HCT116 (cell line): ENCODE measurements at regions not wholly inside any gene's neighbourhood (a gene's known extent, or its start where the extent isn't known, plus 50 kb on each side); places are given as distances from the start of the nearest gene placed in this dataset.
"Not testable (repeated sequence)": the region's sequence is repeated elsewhere in the genome, so short reads cannot be mapped to it uniquely, and the experiment has no call there.

Source experiments
- ATAC-seq: fragments of 200-7000 bp; cut with Tn5 transposase; 2 replicates; pipeline ENCODE4 v1.9.1; 2020; ENCODE audit warnings: mild to moderate bottlenecking, moderate library complexity
- BruUV-seq: library from RNA; stranded (reverse); fragments of 400-500 nt; replicated peaks from 2 replicates; lab custom pipeline; 2021; lab: Mats Ljungman, UMichigan
- CTCF ChIA-PET: fragments of 300-600 bp; sonication (Branson Sonifier 250); formaldehyde crosslinking; loops from one replicate; lab custom pipeline; 2021; ENCODE audit warnings: antibody characterized with exemption; lab: Charles Lee
- POLR2A ChIA-PET: fragments of 300-600, 350-600 bp; sonication (Branson Sonifier 250); formaldehyde crosslinking; loops from one replicate; lab custom pipeline; 2021; ENCODE audit warnings: antibody characterized with exemption; lab: Charles Lee
- RAD21 ChIA-PET, 2 experiments: fragments of 300-600 bp; sonication (Branson Sonifier 250); formaldehyde crosslinking; loops; one replicate each; lab custom pipeline; 2023; ENCODE audit warnings: low total read pairs in 2 of 2; ENCODE audit not compliant: uncharacterized antibody in 2 of 2, unreplicated experiment in 2 of 2, low non-redundant PET in 1 of 2; lab: Charles Lee
- DNase-seq: peaks from one replicate; pipeline ENCODE4 v3.0.0-alpha.2; 2010; ENCODE audit warnings: low read depth, low spot score
- H2AFZ ChIP-seq: fragments of 200-600 bp; shearing (Covaris generic), sonication (generic); 2 replicates; pipeline ENCODE4 v1.6.1; 2017; ENCODE audit warnings: low read depth, mixed run types, mixed read lengths, antibody characterized with exemption, low read length; ENCODE audit not compliant: poor library complexity, severe bottlenecking
- H3K27ac ChIP-seq: 2 replicates; pipeline ENCODE4 v1.5.1; 2012; ENCODE audit warnings: low read depth, low read length
- H3K27me3 ChIP-seq: fragments of 200-600 bp; sonication (generic); 2 replicates; pipeline ENCODE4 v1.6.1; 2016; ENCODE audit warnings: mixed run types, low read length, mixed read lengths; ENCODE audit not compliant: insufficient read depth
- H3K36me3 ChIP-seq, 2 experiments: fragments of 200-500 bp in 1 of 2; fragments of 200-600 bp in 1 of 2; sonication (Bioruptor generic) in 1 of 2; sonication (generic) in 1 of 2; 2 replicates each; pipeline versions ENCODE4 v1.5.1 to v1.6.1; 2014 to 2016; ENCODE audit warnings: low read length in 2 of 2, inconsistent platforms in 1 of 2, mixed read lengths in 1 of 2, mixed run types in 1 of 2; ENCODE audit not compliant: insufficient read depth in 2 of 2, control insufficient read depth in 1 of 2
- H3K4me1 ChIP-seq, 2 experiments: fragments of 200-600 bp in 1 of 2; sonication (generic) in 1 of 2; 2 replicates each; pipeline versions ENCODE4 v1.5.1 to v1.6.1; 2012 to 2017; ENCODE audit warnings: low read length in 2 of 2, inconsistent platforms in 1 of 2, mild to moderate bottlenecking in 1 of 2, mixed read lengths in 1 of 2, mixed run types in 1 of 2, moderate library complexity in 1 of 2; ENCODE audit not compliant: insufficient read depth in 2 of 2, control insufficient read depth in 1 of 2
- H3K4me2 ChIP-seq: fragments of 200-600 bp; sonication (generic); 2 replicates; pipeline ENCODE4 v1.6.1; 2017; ENCODE audit warnings: mixed run types, low read length, mixed read lengths
- H3K4me3 ChIP-seq, 2 experiments: fragments of 200-600 bp in 1 of 2; sonication (generic) in 1 of 2; replicated peaks in 1 of 2; 2 replicates each; pipeline ENCODE4 v1.5.1; 2011 to 2016; ENCODE audit warnings: low read length in 2 of 2, control low read depth in 1 of 2, low read depth in 1 of 2, mild to moderate bottlenecking in 1 of 2, mixed read lengths in 1 of 2, mixed run types in 1 of 2
- H3K79me2 ChIP-seq: fragments of 200-600 bp; sonication (generic); 2 replicates; pipeline ENCODE4 v1.6.1; 2017; ENCODE audit warnings: mild to moderate bottlenecking, mixed run types, low read length, moderate library complexity, mixed read lengths; ENCODE audit not compliant: insufficient read depth
- H3K9ac ChIP-seq: fragments of 200-600 bp; sonication (generic); 2 replicates; pipeline ENCODE4 v1.6.1; 2016; ENCODE audit warnings: low read length, mixed read lengths
- H3K9me2 ChIP-seq: fragments of 200-600 bp; sonication (generic), shearing (Covaris generic); 2 replicates; pipeline ENCODE4 v1.6.1; 2017; ENCODE audit warnings: mixed run types, mild to moderate bottlenecking, moderate library complexity; ENCODE audit not compliant: insufficient read depth
- H3K9me3 ChIP-seq, 2 experiments: fragments of 200-500 bp in 1 of 2; fragments of 200-600 bp in 1 of 2; sonication (Bioruptor generic) in 1 of 2; sonication (generic) in 1 of 2; 2 replicates each; pipeline ENCODE4 v1.6.1; 2014 to 2017; ENCODE audit warnings: low read length in 2 of 2, mixed read lengths in 2 of 2, inconsistent platforms in 1 of 2, low read depth in 1 of 2, mild to moderate bottlenecking in 1 of 2, mixed run types in 1 of 2, moderate library complexity in 1 of 2; ENCODE audit not compliant: control insufficient read depth in 1 of 2, insufficient read depth in 1 of 2
- H4K20me1 ChIP-seq: fragments of 200-600 bp; sonication (generic), shearing (Covaris generic); 2 replicates; pipeline ENCODE4 v1.6.1; 2017; ENCODE audit warnings: mixed run types, mild to moderate bottlenecking, moderate library complexity; ENCODE audit not compliant: insufficient read depth
- CTCF ChIP-seq, 3 experiments: fragments of 200-600 bp in 1 of 3; sonication (generic) in 1 of 3; IDR thresholded peaks in 2 of 3; conservative IDR thresholded peaks in 1 of 3; 2 replicates each; pipeline ENCODE4 v1.5.1; 2012 to 2017; ENCODE audit warnings: low read depth in 2 of 3, low read length in 2 of 3, antibody characterized with exemption in 1 of 3, borderline replicate concordance in 1 of 3, control low read depth in 1 of 3, mild to moderate bottlenecking in 1 of 3, mixed read lengths in 1 of 3, mixed run types in 1 of 3, moderate library complexity in 1 of 3; ENCODE audit not compliant: insufficient read depth in 1 of 3
- RAD21 ChIP-seq: IDR thresholded peaks from 2 replicates; pipeline ENCODE4 v1.6.1; 2012; ENCODE audit warnings: low read depth, mild to moderate bottlenecking
- TCF7L2 ChIP-seq: IDR thresholded peaks from 2 replicates; pipeline ENCODE4 v1.7.0; 2011; ENCODE audit warnings: borderline replicate concordance, inconsistent platforms; ENCODE audit not compliant: insufficient read depth, insufficient read length; ENCODE audit errors: extremely low read depth
- YY1 ChIP-seq: IDR thresholded peaks from 2 replicates; pipeline ENCODE4 v1.6.1; 2011; ENCODE audit warnings: low read length, low read depth, moderate library complexity, mild to moderate bottlenecking; ENCODE audit not compliant: insufficient replicate concordance; ENCODE audit errors: extremely low read depth
- ZNF274 ChIP-seq: fragments of 200-500 bp; sonication (Bioruptor generic); IDR thresholded peaks from 2 replicates; pipeline ENCODE4 v1.6.1; 2014; ENCODE audit warnings: mild to moderate bottlenecking, low read depth, low read length, inconsistent platforms
- intact Hi-C: fragments of 100-400 bp; cut with micrococcal nuclease; formaldehyde crosslinking; loops from 2 replicates; pipeline ENCODE4 v1.10.0; 2022

- no peak for TF ChIP-seq RAD21
- TF ChIP-seq ZNF274: no peak
These were observed 193.2 kb downstream of the LRRN1 start (continued) for GRCh38 chr3:3992312-3992874.

DNA sequence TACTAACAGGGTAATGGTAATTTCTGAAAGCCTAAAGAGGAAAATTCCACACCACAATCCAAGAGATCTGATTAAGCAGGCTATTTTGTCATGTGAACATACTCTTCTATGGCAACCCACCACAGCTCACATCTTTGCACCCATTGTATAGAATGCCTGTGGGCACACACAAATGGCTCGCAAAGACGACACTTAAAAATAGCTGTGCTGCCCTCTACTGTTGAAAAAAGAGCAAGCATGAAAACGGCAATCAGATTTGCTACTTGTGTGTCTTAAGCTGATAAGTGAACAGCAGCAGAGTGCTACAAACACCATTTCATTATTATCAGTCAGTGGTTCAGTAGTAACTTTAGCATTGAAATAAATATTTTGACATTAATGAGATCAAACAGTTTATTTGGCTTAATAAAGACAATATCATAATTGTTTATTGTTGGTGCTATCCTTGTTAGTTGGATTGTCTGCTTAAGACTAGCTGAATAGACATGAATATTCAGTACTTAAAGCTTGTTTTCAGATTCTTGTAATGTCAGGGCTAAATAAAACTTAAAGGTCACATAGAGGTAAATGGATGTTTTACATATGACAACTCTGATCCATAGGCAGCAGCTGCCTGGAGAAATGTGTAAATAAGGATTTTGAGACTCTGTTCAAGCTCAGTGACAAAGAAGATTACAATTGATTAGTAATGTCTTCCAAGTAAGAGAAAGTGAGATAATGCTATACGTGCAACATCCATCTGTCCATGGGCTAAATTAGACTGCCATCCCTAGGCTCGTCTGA, 199.1 kb downstream of the LRRN1 start:
- no peaks in the 10 kb centered on the region for H3K79me2 ChIP-seq
- intact Hi-C loops: loop anchor here (1.0 kb wide), 1 partner anchor 798 kb away; no protein-coding TSS in a partner anchor
- no peak overlapping the region for H3K4me2 ChIP-seq
- no TSS peak for BruUV-seq
- no peak overlapping the region for H3K4me3 ChIP-seq
- no peaks in the 10 kb centered on the region for H3K36me3 ChIP-seq
- RAD21 ChIA-PET: interaction anchor here (1.0 to 1.2 kb wide), 2 partner anchors 798 kb away, joined by 3 to 4 read pairs; no protein-coding TSS in a partner anchor
- H3K4me1 ChIP-seq: no peaks in the 10 kb centered on the region
- POLR2A ChIA-PET: no interaction called here
- no peaks in the 10 kb centered on the region for H3K9me2 ChIP-seq
- H3K9me3 ChIP-seq: no peaks in the 10 kb centered on the region
- no peak overlapping the region for H2AFZ ChIP-seq
- no peak overlapping the region for H3K27ac ChIP-seq
- DNase-seq: peak; percentile 2
- H3K9ac ChIP-seq: no peak overlapping the region
- no peaks in the 10 kb centered on the region for H3K27me3 ChIP-seq
- peak; percentile 25; the same call in 1 of the 2 replicates for ATAC-seq
- TF ChIP-seq RAD21: peak; percentile 42; the same call in 1 of the 2 replicates
- peak; percentile 11 to 68 (median 39); a peak in 4 of 6 replicates for TF ChIP-seq CTCF (IDR thresholded peaks at IDR 0.05 in 2 of 3, conservative IDR thresholded peaks at IDR 0.05 in 1 of 3; ENCODE audit: borderline replicate concordance in 1 of 3, insufficient read depth in 1 of 3, low read depth in 2 of 3, low read length in 2 of 3)
- TF ChIP-seq YY1: no peak
- TF ChIP-seq TCF7L2: no peak
- CTCF ChIA-PET: interaction anchor here (0.7 to 3.2 kb wide), 2 partner anchors 292 to 797 kb away, joined by 3 to 22 read pairs; no protein-coding TSS in a partner anchor
- no peaks in the 10 kb centered on the region for H4K20me1 ChIP-seq

DNA sequence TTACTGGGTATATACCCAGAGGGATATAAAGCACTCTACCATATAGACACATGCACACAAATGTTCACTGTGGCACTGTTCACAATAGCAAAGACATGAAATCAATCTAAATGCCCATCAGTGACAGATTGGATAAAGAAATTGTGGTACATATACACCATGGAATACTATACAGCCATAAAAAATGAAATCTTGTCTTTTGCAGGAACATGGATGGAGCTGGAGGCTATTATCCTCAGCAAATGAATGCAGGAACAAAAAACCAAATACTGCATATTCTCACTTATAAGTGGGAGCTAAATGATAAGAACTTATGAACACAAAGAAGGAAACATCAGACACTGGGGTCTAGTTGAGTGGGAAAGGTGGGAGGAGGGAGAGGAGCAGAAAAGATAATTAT, 200.1 kb downstream of the LRRN1 start:
- BruUV-seq, H3K79me2 ChIP-seq, H2AFZ ChIP-seq, intact Hi-C loops, H3K27ac ChIP-seq, H4K20me1 ChIP-seq, H3K4me2 ChIP-seq, H3K27me3 ChIP-seq, ATAC-seq, H3K4me1 ChIP-seq, DNase-seq, H3K36me3 ChIP-seq, H3K9ac ChIP-seq, H3K4me3 ChIP-seq, POLR2A ChIA-PET, H3K9me3 ChIP-seq, RAD21 ChIA-PET, H3K9me2 ChIP-seq: not testable (repeated sequence)
- CTCF ChIA-PET: interaction anchor here (3.2 kb wide), 1 partner anchor 798 kb away, joined by 22 read pairs; no protein-coding TSS in a partner anchor
